SHP77 (cell line): ENCODE measurements at regions not wholly inside any gene's neighbourhood (a gene's known extent, or its start where the extent isn't known, plus 50 kb on each side); places are given as distances from the start of the nearest gene placed in this dataset.
"Not testable (repeated sequence)": the region's sequence is repeated elsewhere in the genome, so short reads cannot be mapped to it uniquely, and the experiment has no call there.

ENCODE experiments used
- DNase-seq, 2 experiments: peaks; one replicate each; lab custom pipeline; 2025; lab: John Stamatoyannopoulos, UW

GRCh38 chr16:7278636-7279035 lies 54.0 kb upstream of the RBFOX1 start:
- no peak for DNase-seq

GRCh38 chr16:7272567-7273158 lies 60.0 kb upstream of the RBFOX1 start:
- no peak for DNase-seq

GRCh38 chr16:7271486-7271885 lies 61.2 kb upstream of the RBFOX1 start:
- no peak for DNase-seq

- DNase-seq: no peak
Observed at GRCh38 chr16:7270823-7271222, 61.8 kb upstream of the RBFOX1 start.

GRCh38 chr16:7270006-7270405 lies 62.6 kb upstream of the RBFOX1 start:
- no peak for DNase-seq

- peak in 1 of 2 experiments; percentile 24 for DNase-seq
Observed at GRCh38 chr16:7268182-7268581, 64.5 kb upstream of the RBFOX1 start.

GRCh38 chr16:7257016-7257415 lies 75.6 kb upstream of the RBFOX1 start:
- DNase-seq: no peak

GRCh38 chr16:7246578-7246977 lies 86.1 kb upstream of the RBFOX1 start:
- no peak for DNase-seq

GRCh38 chr16:7239547-7239946 lies 93.1 kb upstream of the RBFOX1 start:
- DNase-seq: no peak

GRCh38 chr16:7236824-7237410 lies 95.7 kb upstream of the RBFOX1 start:
- DNase-seq: no peak

GRCh38 chr16:7233975-7234374 lies 98.7 kb upstream of the RBFOX1 start:
- no peak for DNase-seq

GRCh38 chr16:7231762-7232161 lies 100.9 kb upstream of the RBFOX1 start:
- no peak for DNase-seq

GRCh38 chr16:7229433-7230218 lies 103.0 kb upstream of the RBFOX1 start:
- DNase-seq: not testable (repeated sequence)

GRCh38 chr16:7227229-7227721 lies 105.4 kb upstream of the RBFOX1 start:
- DNase-seq: no peak

GRCh38 chr16:7221157-7221556 lies 111.5 kb upstream of the RBFOX1 start:
- DNase-seq: no peak

- no peak for DNase-seq
Observed at GRCh38 chr16:7218936-7219335, 113.7 kb upstream of the RBFOX1 start.

- no peak for DNase-seq
Observed at GRCh38 chr16:7217797-7218196, 114.8 kb upstream of the RBFOX1 start.

- no peak for DNase-seq
Observed at GRCh38 chr16:7216719-7217118, 115.9 kb upstream of the RBFOX1 start.

- no peak for DNase-seq
Observed at GRCh38 chr16:7211781-7212180, 120.9 kb upstream of the RBFOX1 start.

- DNase-seq: no peak
Observed at GRCh38 chr16:7209598-7209997, 123.0 kb upstream of the RBFOX1 start.

GRCh38 chr16:7206469-7206868 lies 126.2 kb upstream of the RBFOX1 start:
- DNase-seq: no peak

GRCh38 chr16:7200320-7200719 lies 132.3 kb upstream of the RBFOX1 start:
- DNase-seq: no peak

- no peak for DNase-seq
Observed at GRCh38 chr16:7185689-7186088, 147.0 kb upstream of the RBFOX1 start.
